PC-3 (cell line): ENCODE measurements at regions not wholly inside any gene's neighbourhood (a gene's known extent, or its start where the extent isn't known, plus 50 kb on each side); places are given as distances from the start of the nearest gene placed in this dataset.

Source experiments
- CTCF ChIP-seq: fragments of 300-600 bp; sonication (generic); conservative IDR thresholded peaks from 2 replicates; pipeline ENCODE4 v1.5.1; 2017; ENCODE audit warnings: antibody characterized with exemption, low read depth, mild to moderate bottlenecking, low read length
- EZH2 ChIP-seq: fragments of 300-600 bp; sonication (generic); IDR thresholded peaks from one replicate; pipeline ENCODE4 v1.6.1; 2017; ENCODE audit warnings: antibody characterized with exemption, mild to moderate bottlenecking, low read length; ENCODE audit not compliant: unreplicated experiment

- TF ChIP-seq CTCF (no peak), EZH2 (no peak)
These were observed 128.1 kb upstream of the CTTNBP2NL start for GRCh38 chr1:112267929-112268328.
